Activated CD8-positive, alpha-beta memory T cell treated with anti-CD3 and anti-CD28 coated beads for 48 hours (primary cell): ENCODE measurements at regions not wholly inside any gene's neighbourhood (a gene's known extent, or its start where the extent isn't known, plus 50 kb on each side); places are given as distances from the start of the nearest gene placed in this dataset.

ENCODE experiments used
- DNase-seq, 3 experiments: peaks; one replicate each; pipeline ENCODE4 v3.0.0-alpha.2; 2020; ENCODE audit warnings: low read depth in 2 of 3, low spot score in 2 of 3

DNA sequence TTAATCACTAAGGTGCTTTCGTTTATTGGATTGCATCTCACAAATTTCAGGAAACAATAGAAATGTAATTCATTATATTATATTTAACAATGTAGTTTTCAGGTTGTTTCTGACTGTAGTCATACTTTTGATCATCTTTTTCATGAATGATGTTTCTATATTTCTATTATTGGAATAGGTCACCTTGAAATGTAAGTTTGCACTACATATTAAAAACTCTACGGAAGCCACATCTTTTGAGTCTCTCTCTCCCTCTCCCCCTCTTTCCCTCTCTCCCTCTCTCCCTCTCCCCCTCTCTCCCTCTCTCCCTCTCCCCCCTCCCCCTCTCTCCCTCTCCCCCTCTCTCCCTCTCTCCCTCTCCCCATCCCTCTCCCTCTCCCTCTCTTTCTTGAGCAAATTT lies 131.3 kb upstream of the FBXL4 start:
- no peak for DNase-seq

DNA sequence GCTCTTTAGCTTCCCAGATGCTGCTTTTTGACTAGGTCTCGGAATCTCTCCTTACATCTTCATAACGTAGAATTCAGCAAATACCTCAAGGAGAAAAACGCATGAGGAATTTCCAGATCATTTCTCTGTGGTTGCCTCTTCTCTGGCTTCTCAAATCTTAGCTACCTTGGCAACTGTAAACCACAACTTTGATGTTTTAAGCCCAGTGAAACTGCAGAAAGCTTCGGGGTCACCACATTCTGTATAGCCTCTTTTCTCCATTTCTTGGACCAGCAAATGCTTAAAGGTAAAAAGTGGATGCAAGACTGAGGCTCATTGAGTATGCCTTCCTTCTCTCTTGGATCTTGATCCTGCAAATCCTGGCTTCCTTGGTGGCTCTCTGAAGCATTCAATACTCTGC lies 125.5 kb upstream of the FBXL4 start:
- DNase-seq = no peak

DNA sequence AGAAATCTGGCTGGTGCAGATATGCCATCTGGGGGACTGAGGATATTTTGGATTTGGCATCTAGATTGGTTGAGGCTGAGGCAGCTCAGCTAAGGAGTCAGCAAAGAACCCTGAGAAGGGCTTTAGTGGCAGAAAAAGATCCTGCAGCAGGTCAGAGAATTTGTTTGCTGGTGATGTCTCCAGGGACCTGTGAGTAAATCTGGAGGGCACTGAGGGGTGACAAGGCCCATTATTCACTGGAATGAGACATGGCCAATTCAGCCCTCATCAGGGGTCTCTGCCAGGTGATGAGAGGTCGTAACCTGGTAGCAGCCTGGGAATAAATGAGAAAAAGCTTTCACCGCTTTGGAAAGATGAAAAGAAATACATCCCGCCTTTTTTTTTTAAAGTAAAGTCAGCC lies 118.3 kb upstream of the FBXL4 start:
- DNase-seq = no peak

DNA sequence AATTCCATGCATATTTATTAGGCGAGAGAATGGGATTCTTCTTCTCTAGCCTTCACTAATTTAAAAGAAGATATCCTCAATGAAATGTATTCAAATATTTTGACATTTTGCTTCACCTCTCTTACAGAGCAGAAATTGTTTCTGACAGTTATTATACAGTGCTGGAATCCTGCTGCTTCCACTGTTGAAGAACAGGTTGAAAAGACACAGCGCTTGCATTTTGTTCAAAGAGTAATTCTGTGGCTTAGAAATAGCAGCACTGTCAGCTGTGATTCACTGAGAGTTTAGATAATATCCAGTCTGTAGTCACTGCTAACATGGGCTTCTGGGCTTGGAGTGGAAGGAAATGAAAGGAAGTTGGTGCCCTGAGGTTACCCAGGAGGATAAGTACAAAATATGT lies 117.1 kb upstream of the FBXL4 start:
- no peak for DNase-seq

DNA sequence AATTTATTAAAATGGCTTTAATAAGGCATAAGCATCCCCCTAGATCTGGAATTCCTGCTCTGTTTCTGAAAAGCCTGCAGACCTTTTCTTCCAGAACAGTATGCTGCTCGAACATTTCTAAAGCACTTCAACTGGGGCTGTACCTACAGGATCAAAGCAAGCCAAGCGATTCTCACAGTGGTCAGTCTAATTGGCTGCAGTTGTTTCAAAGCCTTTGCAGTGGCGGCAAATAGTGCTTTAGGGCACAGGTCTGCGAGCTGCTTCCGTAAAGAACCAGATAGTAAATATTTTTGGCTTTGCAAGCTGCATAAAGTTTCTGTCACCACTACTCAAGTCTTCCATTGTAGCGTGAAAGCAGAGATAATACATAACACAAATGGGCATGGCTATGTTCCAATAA lies 88.9 kb upstream of the FBXL4 start:
- no peak for DNase-seq

DNA sequence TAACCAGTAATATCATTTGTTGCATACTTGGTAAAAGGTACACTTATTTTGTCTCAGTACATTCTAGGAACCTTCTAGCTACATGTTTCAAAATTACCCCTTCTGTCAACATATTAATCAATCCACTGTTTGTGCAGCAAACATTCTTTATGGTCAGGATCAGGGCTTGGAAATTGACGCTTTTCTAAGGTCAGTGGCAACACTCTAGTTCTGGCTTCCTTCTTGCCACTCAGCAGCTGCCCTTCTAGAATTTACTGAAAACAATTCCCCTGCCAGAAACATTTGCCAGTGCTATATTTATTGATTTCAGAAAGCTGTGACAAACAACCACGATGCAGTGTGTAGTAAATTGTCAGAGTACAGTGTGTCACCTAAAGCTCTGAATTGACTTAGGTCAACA lies 84.7 kb upstream of the FBXL4 start:
- no peak for DNase-seq

DNA sequence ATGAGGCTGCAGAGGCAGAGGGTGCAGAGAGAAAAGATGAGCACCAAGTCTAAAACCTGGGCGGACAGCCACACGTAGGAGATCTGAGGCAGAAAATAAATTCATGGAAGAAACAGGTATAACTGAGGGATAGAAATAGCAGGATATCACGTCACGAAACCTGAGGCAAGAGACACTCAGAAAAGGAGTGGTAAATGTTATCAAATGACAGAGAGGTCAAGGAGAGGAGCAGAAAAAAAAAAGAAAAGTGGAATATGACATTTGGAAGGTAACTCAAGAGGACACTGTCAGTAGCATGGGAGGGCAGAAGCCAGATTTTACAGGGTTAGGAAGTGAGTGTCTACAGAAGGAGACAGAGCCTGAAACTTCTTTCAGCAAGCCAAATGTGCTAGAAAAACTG lies 84.2 kb upstream of the FBXL4 start:
- no peak for DNase-seq

DNA sequence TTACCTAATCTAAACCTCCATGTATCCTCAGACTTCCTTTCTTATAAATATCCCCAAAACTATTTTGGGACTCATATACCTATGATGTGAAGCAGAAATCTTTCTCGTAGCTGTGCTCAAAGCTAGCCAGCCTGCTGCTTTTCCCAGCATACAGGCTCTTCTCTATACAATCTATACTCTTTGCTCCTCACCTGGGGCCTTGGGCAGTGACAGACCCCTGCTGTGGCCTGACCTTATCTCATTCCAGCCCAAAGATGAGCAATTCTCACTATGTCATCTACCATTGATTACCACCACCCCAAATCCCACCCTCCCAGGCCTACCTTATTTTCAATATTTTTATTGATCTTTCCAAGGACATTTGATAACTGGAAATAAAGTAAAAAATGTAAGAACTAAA lies 83.2 kb upstream of the FBXL4 start:
- no peak for DNase-seq

DNA sequence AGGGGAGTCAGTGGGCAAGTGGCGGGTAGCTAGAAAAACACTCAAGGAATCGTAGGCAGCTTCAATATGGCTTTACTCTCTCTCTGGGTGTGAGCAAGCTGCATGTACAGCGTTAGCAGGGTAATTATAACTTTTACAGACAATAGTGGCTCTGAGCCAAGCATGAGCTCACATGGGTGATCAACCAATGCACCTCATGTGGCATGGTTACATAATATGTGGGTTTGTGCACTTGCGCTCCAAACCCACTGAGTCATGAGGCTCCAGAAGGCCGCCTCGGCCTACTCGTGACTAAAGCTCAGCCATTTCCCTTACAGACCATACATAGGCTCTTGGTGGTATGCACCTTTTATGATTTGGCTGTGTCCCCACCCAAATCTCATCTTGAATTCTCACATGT lies 78.4 kb upstream of the FBXL4 start:
- no peak for DNase-seq

DNA sequence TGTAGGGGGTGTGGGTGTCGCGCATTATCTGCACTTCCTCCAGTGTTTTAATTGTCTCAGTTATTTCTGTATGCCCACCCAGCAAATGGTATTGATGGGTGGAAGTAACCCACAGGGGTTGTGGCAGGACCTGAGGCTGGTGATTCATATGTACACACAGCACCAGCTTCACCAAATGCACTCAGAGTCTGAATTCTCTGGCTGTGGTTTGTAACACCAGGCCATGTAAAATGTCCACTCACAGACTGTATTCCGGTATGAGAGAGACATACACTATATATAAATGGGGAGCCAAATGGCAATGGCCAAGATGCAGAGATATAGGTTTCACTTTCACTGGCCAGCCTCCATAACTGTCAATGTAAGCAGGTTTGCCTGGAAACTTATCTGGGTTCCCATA lies 76.3 kb upstream of the FBXL4 start:
- DNase-seq = no peak

DNA sequence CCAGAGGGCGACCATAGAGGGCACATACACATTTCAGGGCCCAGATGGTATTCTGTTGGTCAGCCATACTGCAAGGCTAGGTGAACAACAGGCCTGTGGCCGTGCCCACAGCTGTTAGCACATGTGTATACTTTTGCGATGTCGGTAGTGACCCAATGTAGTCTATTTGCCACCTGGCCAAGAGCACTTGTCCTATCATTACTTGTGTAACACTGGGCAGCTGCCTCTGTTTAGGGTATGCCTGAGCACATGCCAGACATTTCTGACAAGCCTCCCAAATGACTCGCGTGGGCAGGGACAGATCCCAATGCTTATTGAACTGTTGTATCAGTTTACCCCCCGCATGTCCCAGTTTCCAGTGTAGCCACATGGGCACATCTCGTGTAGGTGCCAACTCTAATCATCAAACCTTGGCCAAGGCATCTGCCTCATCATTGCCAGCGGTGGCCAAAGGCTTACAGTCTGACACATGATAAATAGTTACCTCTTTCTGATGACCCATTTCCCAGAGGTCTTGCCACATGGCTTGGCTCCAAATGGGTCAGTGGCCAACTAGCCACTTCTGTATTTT lies 74.4 kb upstream of the FBXL4 start:
- DNase-seq = no peak

DNA sequence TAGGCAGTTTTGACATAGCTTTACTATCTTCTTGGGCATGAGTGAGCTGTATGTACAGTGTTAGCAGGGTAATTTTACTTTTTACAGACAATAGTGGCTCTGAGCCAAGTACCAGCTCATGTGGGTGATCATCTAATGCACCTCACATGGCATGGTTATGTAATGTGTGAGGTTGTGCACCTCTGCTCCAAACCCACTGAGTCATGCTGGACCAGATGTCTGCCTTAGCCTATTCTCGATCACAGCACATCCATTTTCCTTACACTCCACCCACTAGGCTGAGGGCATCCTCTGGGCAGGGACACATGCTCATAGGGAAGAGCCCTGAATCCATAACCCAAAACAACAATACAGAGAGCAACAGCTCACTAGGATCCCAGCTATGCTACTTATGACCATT lies 71.6 kb upstream of the FBXL4 start:
- no peak for DNase-seq

DNA sequence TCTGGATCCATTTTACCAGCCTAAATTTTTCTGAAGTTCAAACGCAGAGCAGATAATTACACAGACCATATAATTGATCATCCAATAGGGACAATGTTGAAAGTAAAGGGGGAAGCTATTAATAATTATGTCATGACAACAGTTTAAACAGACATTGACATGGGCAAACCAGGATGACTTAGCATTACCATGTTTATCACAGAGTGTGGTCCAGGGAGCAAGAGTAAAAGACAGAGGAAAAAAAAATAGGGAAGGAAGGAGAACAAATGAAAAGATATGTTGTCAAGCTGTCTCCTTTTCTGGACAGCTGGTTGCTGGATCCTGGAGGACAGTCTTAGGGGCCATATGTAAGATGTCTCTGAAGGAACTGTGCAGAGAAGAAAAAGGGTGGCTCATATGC lies 69.4 kb upstream of the FBXL4 start:
- no peak for DNase-seq

DNA sequence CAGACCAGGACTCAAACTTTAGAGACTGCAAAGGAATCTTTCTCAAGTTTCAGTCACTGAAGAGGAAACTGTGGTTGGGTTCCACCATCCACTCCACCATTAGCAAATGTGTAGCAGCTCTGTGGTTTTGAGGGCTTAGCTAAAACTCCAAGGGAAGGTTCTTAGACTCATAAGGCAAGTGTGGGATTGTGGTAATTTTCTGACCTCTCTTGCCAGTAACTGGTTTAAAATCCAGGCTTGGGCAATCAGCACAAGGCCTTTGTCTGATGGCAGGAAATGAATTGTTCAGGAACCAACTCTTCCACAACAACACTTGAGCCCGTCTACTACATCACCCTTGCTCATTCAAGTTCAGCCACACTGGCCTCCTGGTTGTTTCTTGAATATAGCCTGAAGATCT lies 68.6 kb upstream of the FBXL4 start:
- DNase-seq = no peak

DNA sequence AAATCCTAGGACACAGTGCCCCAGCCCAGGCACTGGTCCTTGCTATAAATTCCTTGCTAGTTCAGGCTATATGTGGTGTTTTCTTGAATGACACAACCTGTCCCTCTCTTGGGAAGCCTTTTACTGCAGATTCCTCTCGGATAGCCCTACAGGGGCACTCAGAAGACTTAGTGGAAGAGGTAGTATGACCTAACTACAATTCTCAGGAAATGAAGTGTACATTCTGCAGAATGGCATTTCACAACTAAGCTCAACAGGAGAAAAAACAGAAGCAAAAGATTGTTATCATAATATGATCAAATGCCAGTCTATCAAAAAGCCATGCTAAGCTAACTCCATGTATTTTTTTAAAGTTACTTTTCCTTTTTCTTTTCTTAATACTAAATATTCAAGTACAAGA lies 66.3 kb upstream of the FBXL4 start:
- no peak for DNase-seq

DNA sequence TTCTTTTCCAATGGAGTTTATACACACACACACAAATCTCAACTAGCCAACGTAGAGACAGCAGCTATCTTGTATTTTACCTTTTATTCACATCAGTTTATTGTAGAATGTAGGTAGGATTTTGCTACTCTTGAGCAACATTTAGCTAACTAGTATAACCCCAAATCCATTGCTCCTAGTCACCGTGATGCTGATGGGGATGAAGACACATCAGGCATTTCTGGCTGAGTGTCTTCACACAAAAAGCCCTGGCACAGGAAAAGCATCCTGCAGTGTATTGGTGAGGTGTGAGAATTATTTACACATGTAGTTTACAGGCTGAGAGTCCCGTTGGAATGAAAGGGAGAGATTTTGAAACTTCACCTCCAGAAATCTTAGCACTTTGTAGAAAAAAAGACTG lies 65.9 kb upstream of the FBXL4 start:
- DNase-seq = no peak

DNA sequence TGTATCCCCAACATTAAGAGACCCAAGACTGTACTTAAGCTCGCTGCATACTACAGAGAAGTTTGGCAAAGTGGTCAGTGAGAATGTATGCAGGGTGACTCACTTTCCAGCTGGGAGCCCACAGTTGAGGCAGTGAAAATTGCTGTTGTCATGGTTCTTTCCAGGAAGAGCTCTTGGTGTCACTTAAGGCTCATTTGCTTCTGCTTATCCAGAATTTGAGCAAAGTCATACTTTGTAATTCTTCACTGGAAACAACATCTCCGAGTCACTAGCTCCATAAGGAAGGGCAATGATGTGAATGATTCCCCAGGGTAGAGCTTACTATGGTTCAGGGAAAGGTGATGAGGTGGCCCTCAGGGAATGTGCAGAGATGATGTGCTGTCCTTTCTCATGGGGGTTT lies 65.4 kb upstream of the FBXL4 start:
- DNase-seq = no peak

DNA sequence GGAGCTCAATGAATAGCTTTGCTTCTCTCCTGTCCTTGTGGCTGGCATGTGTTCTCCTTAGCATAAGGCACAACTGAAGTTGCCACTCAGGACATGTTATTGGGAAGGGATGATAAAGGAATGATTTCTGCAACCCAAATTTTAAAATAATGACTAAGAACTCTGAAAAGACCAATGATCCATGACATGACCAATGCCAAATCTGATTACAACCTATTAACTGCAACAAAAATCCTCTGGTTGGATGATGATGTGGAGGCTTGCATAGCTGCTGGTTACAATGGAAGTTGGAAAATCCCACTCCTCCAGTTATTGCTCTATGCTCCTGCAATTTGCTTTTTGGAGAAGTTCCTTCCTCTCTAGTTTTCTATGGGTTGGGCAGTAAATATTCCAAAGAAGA lies 63.4 kb upstream of the FBXL4 start:
- DNase-seq = no peak

DNA sequence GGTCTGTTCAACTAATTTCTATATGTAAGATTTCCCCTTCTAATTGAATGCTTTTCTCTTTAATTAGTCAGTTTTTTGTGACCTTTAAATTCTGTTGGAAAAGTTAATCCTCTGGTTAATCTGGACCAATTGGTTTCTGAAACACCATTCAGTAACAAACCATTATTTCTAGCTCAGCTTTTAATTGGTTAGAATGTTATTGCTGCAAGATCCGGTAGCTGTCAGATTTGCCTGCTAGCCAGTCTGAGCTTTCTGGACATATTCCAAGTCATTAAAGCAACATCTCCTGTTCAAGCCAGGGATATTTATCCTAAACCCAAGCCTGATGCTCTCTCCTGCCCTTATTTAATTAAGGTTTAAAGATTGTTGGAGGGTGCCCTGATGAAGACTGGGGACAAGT lies 55.1 kb upstream of the FBXL4 start:
- DNase-seq = no peak

DNA sequence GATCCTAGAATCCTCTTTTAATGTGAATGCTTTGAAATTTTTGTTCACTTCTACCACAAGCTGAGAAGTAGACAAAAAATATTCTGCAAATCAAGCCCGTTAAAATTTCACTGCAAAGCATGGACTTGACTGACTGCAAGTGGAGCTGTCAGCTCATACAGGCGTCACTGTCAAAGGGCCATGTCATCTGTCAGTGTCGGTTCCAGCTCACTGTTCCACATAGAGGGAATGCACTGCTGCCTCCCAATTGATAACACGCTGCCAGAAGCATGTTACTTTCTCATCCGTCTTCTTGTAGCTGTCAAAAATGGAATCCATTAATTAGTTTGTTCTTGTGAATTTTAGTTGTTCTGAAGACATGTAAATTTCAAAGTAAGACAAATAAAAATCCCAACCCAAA lies 50.4 kb upstream of the FBXL4 start:
- DNase-seq = no peak
